Ramos (cell line): ENCODE measurements at regions not wholly inside any gene's neighbourhood (a gene's known extent, or its start where the extent isn't known, plus 50 kb on each side); places are given as distances from the start of the nearest gene placed in this dataset.

Experiments
- in situ Hi-C: fragments of 300-500 bp; cut with MboI; formaldehyde crosslinking; loops from one replicate; pipeline ENCODE4 v1.14.3; 2022; ENCODE audit warnings: low sequenced_read_pairs; ENCODE audit not compliant: unreplicated experiment

DNA sequence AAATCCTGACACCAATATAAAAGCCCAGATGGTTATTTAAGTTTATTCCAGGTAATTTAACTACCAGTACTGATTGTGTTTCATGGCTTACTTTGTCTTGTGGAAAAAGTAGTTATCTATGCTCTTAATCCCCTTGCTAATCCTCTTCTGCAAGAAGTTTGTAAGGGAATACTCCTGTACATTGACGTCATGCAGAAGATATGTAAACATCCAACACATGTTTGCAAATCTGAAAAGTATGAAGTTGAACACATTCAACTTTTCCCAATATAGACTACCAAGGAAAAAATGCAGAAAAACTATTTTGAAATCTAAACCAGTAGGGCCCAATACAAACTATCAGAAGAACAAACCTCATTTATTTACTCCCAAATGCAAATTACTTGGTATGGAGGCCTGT lies 56.3 kb upstream of the ELL2 start:
- in situ Hi-C loops, result no loop called here

GRCh38 chr5:96016216-96016615 lies 54.6 kb upstream of the ELL2 start:
- in situ Hi-C loops, result no loop called here

- in situ Hi-C loops, result no loop called here
These were observed 54.1 kb upstream of the ELL2 start for GRCh38 chr5:96015709-96016108.

GRCh38 chr5:96014395-96014794 lies 52.7 kb upstream of the ELL2 start:
- in situ Hi-C loops, result no loop called here

GRCh38 chr5:96013254-96013653 lies 51.6 kb upstream of the ELL2 start:
- in situ Hi-C loops, result no loop called here

DNA sequence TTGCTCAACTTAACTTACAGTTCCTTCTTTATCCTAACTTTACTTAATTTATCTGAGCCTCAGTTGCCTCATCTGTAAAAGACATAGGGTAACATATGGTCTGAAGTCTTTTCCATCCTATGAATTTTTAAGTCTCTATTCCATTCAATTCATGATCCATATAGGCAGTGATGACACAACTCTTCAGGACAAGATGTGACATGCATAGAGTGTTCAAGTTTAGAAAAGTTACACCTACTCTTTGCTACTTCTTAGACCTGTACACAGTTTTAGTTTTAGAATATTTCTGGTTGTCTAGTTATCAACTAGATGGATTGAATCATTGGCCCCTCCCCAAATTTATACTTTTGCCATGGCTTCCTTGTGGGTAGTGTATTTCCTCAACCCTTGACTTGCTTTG lies 50.7 kb upstream of the ELL2 start:
- in situ Hi-C loops, result no loop called here
